Mammary epithelial cell (primary cell): ENCODE measurements at regions not wholly inside any gene's neighbourhood (a gene's known extent, or its start where the extent isn't known, plus 50 kb on each side); places are given as distances from the start of the nearest gene placed in this dataset.

Experiments
- CTCF ChIP-seq, 2 donors: IDR thresholded peaks in 1 of 2; conservative IDR thresholded peaks in 1 of 2; 2 replicates each; pipeline ENCODE4 v1.5.1; 2011 to 2012; ENCODE audit warnings: inconsistent platforms in 2 of 2, low read length in 2 of 2, mild to moderate bottlenecking in 2 of 2, control low read depth in 1 of 2, low read depth in 1 of 2; ENCODE audit not compliant: insufficient read depth in 1 of 2; ENCODE audit errors: extremely low read depth in 1 of 2
- EZH2 ChIP-seq: IDR thresholded peaks from 2 replicates; pipeline ENCODE4 v1.6.1; 2012; ENCODE audit warnings: low read length, inconsistent platforms, borderline replicate concordance

DNA sequence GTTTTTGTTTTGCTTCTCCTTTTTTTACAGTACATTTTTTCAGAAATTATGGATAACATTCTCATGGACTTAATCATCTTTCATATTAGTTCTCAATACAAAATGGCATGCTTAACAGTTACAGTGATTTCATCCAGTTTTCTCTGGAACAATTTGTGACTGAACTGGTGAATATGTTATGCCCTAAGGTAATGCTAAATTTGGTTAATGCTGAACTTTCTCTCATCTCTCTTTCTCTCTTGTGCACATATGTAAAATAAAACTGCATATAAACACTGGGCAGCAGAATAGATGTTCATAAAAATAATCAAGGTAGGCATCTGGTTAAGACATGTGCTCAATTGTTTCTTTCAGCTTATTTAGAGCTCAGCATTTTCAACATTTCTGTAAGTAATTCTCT lies 196.3 kb upstream of the TMEFF2 start:
- TF ChIP-seq EZH2 (no peak), CTCF (conservative IDR thresholded peaks at IDR 0.05 in 1 of 2, IDR thresholded peaks at IDR 0.05 in 1 of 2; ENCODE audit: extremely low read depth in 1 of 2, insufficient read depth in 1 of 2, low read depth in 1 of 2, low read length in 2 of 2) (no peak)
